GM19023 (cell line): ENCODE measurements at regions not wholly inside any gene's neighbourhood (a gene's known extent, or its start where the extent isn't known, plus 50 kb on each side); places are given as distances from the start of the nearest gene placed in this dataset.

ENCODE experiments used
- ATAC-seq: cut with Tn5 transposase; IDR thresholded peaks from one replicate; pipeline ENCODE4 v1.9.1; 2021; ENCODE audit warnings: mild to moderate bottlenecking, moderate library complexity; ENCODE audit not compliant: unreplicated experiment

GRCh38 chrX:7233580-7234406 is 85.8 kb upstream of the PUDP start:
- no peak for ATAC-seq

- no peak for ATAC-seq
Measured at GRCh38 chrX:7228226-7228625, 80.3 kb upstream of the PUDP start.

GRCh38 chrX:7225338-7225737 is 77.4 kb upstream of the PUDP start:
- ATAC-seq, result no peak

GRCh38 chrX:7223271-7223670 is 75.3 kb upstream of the PUDP start:
- no peak for ATAC-seq

- no peak for ATAC-seq
Measured at GRCh38 chrX:7220121-7220520, 72.2 kb upstream of the PUDP start.

GRCh38 chrX:7219153-7219705 is 71.3 kb upstream of the PUDP start:
- peak; percentile 51 for ATAC-seq

GRCh38 chrX:7218321-7219152 is 70.6 kb upstream of the PUDP start:
- ATAC-seq, result no peak

GRCh38 chrX:7216981-7217587 is 69.1 kb upstream of the PUDP start:
- no peak for ATAC-seq

GRCh38 chrX:7215842-7216241 is 67.9 kb upstream of the PUDP start:
- ATAC-seq, result no peak

- ATAC-seq, result no peak
Measured at GRCh38 chrX:7214251-7214650, 66.3 kb upstream of the PUDP start.

- ATAC-seq, result no peak
Measured at GRCh38 chrX:7205037-7205577, 57.2 kb upstream of the PUDP start.

- no peak for ATAC-seq
Measured at GRCh38 chrX:7204619-7205018, 56.7 kb upstream of the PUDP start.

- ATAC-seq, result no peak
Measured at GRCh38 chrX:7202206-7202605, 54.3 kb upstream of the PUDP start.

- no peak for ATAC-seq
Measured at GRCh38 chrX:7201496-7201895, 53.5 kb upstream of the PUDP start.

- ATAC-seq, result no peak
Measured at GRCh38 chrX:7198499-7198898, 50.5 kb upstream of the PUDP start.
